ENCODE measurements at regions not wholly inside any gene's neighbourhood (a gene's known extent, or its start where the extent isn't known, plus 50 kb on each side); places are given as distances from the start of the nearest gene placed in this dataset.

DNA sequence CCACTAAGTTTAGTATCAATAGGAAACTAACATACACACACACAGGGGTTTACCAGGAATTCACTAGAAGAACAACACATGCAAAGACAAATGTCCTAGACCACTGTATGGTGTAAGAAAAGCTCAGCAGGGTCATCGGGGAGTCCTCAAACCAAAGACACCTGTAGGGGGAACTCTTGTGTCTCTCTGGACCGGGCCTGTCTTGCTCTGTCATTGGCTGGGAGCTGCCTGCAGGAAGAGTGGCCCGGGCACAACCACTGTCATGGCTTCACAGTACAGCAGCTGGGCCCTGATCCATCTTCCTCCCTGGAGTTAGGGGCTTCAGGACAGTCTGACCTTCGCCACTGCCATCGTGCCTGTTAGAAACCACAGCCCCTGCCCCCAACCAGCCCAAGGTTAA, 263.6 kb upstream of the DYNLRB2 start:
- Histone ChIP-seq H3K4me1 (ENCODE audit: control insufficient read depth, extremely low read depth, insufficient read depth, low read length) (no peaks in the 10 kb centered on the region), H3K4me3 (replicated peaks in 1 of 3; ENCODE audit: insufficient read depth in 1 of 3, low read depth in 1 of 3, low read length in 3 of 3) (no peak overlapping the region), H3K9me3 (replicated peaks; ENCODE audit: control insufficient read depth, insufficient read depth, low read length) (no peaks in the 10 kb centered on the region), H3K79me2 (ENCODE audit: control insufficient read depth, insufficient read depth, low read length) (no peaks in the 10 kb centered on the region), H3K27ac (ENCODE audit: insufficient read depth, low read depth, low read length) (no peak overlapping the region), H4K20me1 (replicated peaks; ENCODE audit: control insufficient read depth, extremely low read depth, insufficient read depth, low read length) (no peaks in the 10 kb centered on the region), H3K4me2 (ENCODE audit: insufficient read depth, low read length) (no peak overlapping the region), H3K9me1 (replicated peaks; ENCODE audit: control insufficient read depth, extremely low read depth, insufficient read depth, low read length) (no peaks in the 10 kb centered on the region), H3K27me3 (ENCODE audit: control insufficient read depth in 2 of 2, insufficient read depth in 2 of 2, low read length in 2 of 2) (no peaks in the 10 kb centered on the region), H2AFZ (ENCODE audit: low read depth, low read length) (no peak overlapping the region), H3K36me3 (ENCODE audit: control insufficient read depth in 2 of 2, extremely low read depth in 1 of 2, insufficient read depth in 2 of 2, low read length in 2 of 2) (no peaks in the 10 kb centered on the region), H3K9ac (replicated peaks; ENCODE audit: extremely low read depth, insufficient read depth, low read length) (no peak overlapping the region)
- dilution Hi-C loops (cut with MboI; ENCODE audit: extremely low pct_ligation_motif_present, low sequenced_read_pairs) = no loop called here
- BruUV-seq (replicated peaks) = no TSS peak
- TF ChIP-seq FOS (IDR thresholded peaks at IDR 0.05; ENCODE audit: borderline replicate concordance, insufficient read depth, low read length) = no peak
- POLR2A ChIA-PET = no interaction called here
- no peak for FAIRE-seq
- DNase-seq (ENCODE audit: low read depth, low spot score) = no peak
- intact Hi-C loops (cut with micrococcal nuclease) = no loop called here
- CTCF ChIA-PET = no interaction called here

- FAIRE-seq = no peak
- Histone ChIP-seq H3K9me1 (replicated peaks; ENCODE audit: control insufficient read depth, extremely low read depth, insufficient read depth, low read length) (no peaks in the 10 kb centered on the region), H3K4me2 (ENCODE audit: insufficient read depth, low read length) (no peak overlapping the region), H4K20me1 (replicated peaks; ENCODE audit: control insufficient read depth, extremely low read depth, insufficient read depth, low read length) (no peaks in the 10 kb centered on the region), H3K9me3 (replicated peaks; ENCODE audit: control insufficient read depth, insufficient read depth, low read length) (no peaks in the 10 kb centered on the region), H3K27me3 (ENCODE audit: control insufficient read depth in 2 of 2, insufficient read depth in 2 of 2, low read length in 2 of 2) (no peaks in the 10 kb centered on the region), H3K79me2 (ENCODE audit: control insufficient read depth, insufficient read depth, low read length) (no peaks in the 10 kb centered on the region), H3K36me3 (ENCODE audit: control insufficient read depth in 2 of 2, extremely low read depth in 1 of 2, insufficient read depth in 2 of 2, low read length in 2 of 2) (no peaks in the 10 kb centered on the region), H3K9ac (replicated peaks; ENCODE audit: extremely low read depth, insufficient read depth, low read length) (no peak overlapping the region), H3K4me3 (replicated peaks in 1 of 3; ENCODE audit: insufficient read depth in 1 of 3, low read depth in 1 of 3, low read length in 3 of 3) (no peak overlapping the region), H3K27ac (ENCODE audit: insufficient read depth, low read depth, low read length) (no peak overlapping the region), H3K4me1 (ENCODE audit: control insufficient read depth, extremely low read depth, insufficient read depth, low read length) (no peaks in the 10 kb centered on the region), H2AFZ (ENCODE audit: low read depth, low read length) (no peak overlapping the region)
- ChIA-PET CTCF (interaction anchor here (1.5 kb wide), 1 partner anchor 14 kb away, joined by 4 read pairs; no protein-coding TSS in a partner anchor), POLR2A (no interaction called here)
- intact Hi-C loops (cut with micrococcal nuclease) (no loop called here), dilution Hi-C loops (cut with MboI; ENCODE audit: extremely low pct_ligation_motif_present, low sequenced_read_pairs) (no loop called here)
- DNase-seq (ENCODE audit: low read depth, low spot score) = no peak
- BruUV-seq (replicated peaks) = no TSS peak
- TF ChIP-seq POLR2AphosphoS5 (IDR thresholded peaks at IDR 0.05; ENCODE audit: insufficient read depth, low read depth, low read length) (no peak), GATA2 (IDR thresholded peaks at IDR 0.05; ENCODE audit: insufficient read depth, insufficient read length, low read depth, low read length) (no peak), MAX (IDR thresholded peaks at IDR 0.05; ENCODE audit: insufficient read depth, insufficient read length) (no peak), MYC (IDR thresholded peaks at IDR 0.05; ENCODE audit: low read depth, low read length) (no peak), JUN (IDR thresholded peaks at IDR 0.05; ENCODE audit: borderline replicate concordance, insufficient read depth, insufficient read length, low read depth) (no peak), POLR2A (IDR thresholded peaks at IDR 0.05; ENCODE audit: low read depth, low read length) (no peak)
- TF ChIP-seq, protein P1, sequence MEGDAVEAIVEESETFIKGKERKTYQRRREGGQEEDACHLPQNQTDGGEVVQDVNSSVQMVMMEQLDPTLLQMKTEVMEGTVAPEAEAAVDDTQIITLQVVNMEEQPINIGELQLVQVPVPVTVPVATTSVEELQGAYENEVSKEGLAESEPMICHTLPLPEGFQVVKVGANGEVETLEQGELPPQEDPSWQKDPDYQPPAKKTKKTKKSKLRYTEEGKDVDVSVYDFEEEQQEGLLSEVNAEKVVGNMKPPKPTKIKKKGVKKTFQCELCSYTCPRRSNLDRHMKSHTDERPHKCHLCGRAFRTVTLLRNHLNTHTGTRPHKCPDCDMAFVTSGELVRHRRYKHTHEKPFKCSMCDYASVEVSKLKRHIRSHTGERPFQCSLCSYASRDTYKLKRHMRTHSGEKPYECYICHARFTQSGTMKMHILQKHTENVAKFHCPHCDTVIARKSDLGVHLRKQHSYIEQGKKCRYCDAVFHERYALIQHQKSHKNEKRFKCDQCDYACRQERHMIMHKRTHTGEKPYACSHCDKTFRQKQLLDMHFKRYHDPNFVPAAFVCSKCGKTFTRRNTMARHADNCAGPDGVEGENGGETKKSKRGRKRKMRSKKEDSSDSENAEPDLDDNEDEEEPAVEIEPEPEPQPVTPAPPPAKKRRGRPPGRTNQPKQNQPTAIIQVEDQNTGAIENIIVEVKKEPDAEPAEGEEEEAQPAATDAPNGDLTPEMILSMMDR (IDR thresholded peaks at IDR 0.05; ENCODE audit: extremely low read depth in 1 of 2, insufficient read depth in 1 of 2, low read depth in 1 of 2, low read length in 2 of 2) = no peak
These were observed 266.1 kb upstream of the DYNLRB2 start for GRCh38 chr16:80274576-80275191.

Data from endothelial cell of umbilical vein (primary cell).